ENCODE measurements at regions not wholly inside any gene's neighbourhood (a gene's known extent, or its start where the extent isn't known, plus 50 kb on each side); places are given as distances from the start of the nearest gene placed in this dataset.

GRCh38 chr13:111519490-111520170, 199.2 kb downstream of the TEX29 start:
- Histone ChIP-seq H3K9me3 (no peaks in the 10 kb centered on the region), H3K27ac (no peak overlapping the region), H3K4me1 (no peaks in the 10 kb centered on the region), H3K36me3 (no peaks in the 10 kb centered on the region), H3K4me3 (replicated peaks in 1 of 3) (no peak overlapping the region), H3K27me3 (no peaks in the 10 kb centered on the region)
- DNase-seq, result no peak
- TF ChIP-seq CTCF (IDR thresholded peaks at IDR 0.05), result no peak
- no peak for TF ChIP-seq POLR2A (IDR thresholded peaks at IDR 0.05)
- 78 to 87% methylated on average over 17 to 22 of the region's 25 CpGs for WGBS, 2 donors
- intact Hi-C loops (cut with DNase I), result no loop called here

GRCh38 chr13:111521030-111521429, 200.6 kb downstream of the TEX29 start:
- TF ChIP-seq CTCF (IDR thresholded peaks at IDR 0.05), result no peak
- no peak for TF ChIP-seq POLR2A (IDR thresholded peaks at IDR 0.05)
- H3K36me3 ChIP-seq, result no peaks in the 10 kb centered on the region
- WGBS, 2 donors, result 79 to 89% methylated on average over 9 to 10 of the region's 10 CpGs
- H3K9me3 ChIP-seq, result no peaks in the 10 kb centered on the region
- no peaks in the 10 kb centered on the region for H3K4me1 ChIP-seq
- DNase-seq, result no peak
- intact Hi-C loops (cut with DNase I), result no loop called here
- no peak overlapping the region for H3K4me3 ChIP-seq (replicated peaks in 1 of 3)
- H3K27me3 ChIP-seq, result no peaks in the 10 kb centered on the region
- H3K27ac ChIP-seq, result no peak overlapping the region

GRCh38 chr13:111521691-111522229, 201.3 kb downstream of the TEX29 start:
- WGBS, 2 donors, result 72 to 84% methylated on average over 12 of the region's 12 CpGs
- DNase-seq, result no peak
- no peaks in the 10 kb centered on the region for H3K36me3 ChIP-seq
- H3K4me1 ChIP-seq, result no peaks in the 10 kb centered on the region
- no peak overlapping the region for H3K4me3 ChIP-seq (replicated peaks in 1 of 3)
- TF ChIP-seq CTCF (IDR thresholded peaks at IDR 0.05) (no peak), POLR2A (IDR thresholded peaks at IDR 0.05) (no peak)
- H3K27me3 ChIP-seq, result no peaks in the 10 kb centered on the region
- no peaks in the 10 kb centered on the region for H3K9me3 ChIP-seq
- no peak overlapping the region for H3K27ac ChIP-seq
- intact Hi-C loops (cut with DNase I), result no loop called here

GRCh38 chr13:111525320-111526118, 205.1 kb downstream of the TEX29 start:
- Histone ChIP-seq H3K27ac (no peak overlapping the region), H3K36me3 (no peaks in the 10 kb centered on the region), H3K4me3 (replicated peaks in 1 of 3) (no peak overlapping the region), H3K4me1 (no peaks in the 10 kb centered on the region), H3K27me3 (no peaks in the 10 kb centered on the region), H3K9me3 (no peaks in the 10 kb centered on the region)
- TF ChIP-seq POLR2A (IDR thresholded peaks at IDR 0.05) (no peak), CTCF (IDR thresholded peaks at IDR 0.05) (no peak)
- no peak for DNase-seq
- intact Hi-C loops (cut with DNase I), result no loop called here
- 64 to 85% methylated on average over 3 of the region's 3 CpGs for WGBS, 2 donors

GRCh38 chr13:111526922-111527321, 206.5 kb downstream of the TEX29 start:
- H3K27me3 ChIP-seq, result no peaks in the 10 kb centered on the region
- intact Hi-C loops (cut with DNase I), result no loop called here
- 74 to 78% methylated on average over 7 of the region's 7 CpGs for WGBS, 2 donors
- no peaks in the 10 kb centered on the region for H3K4me1 ChIP-seq
- no peaks in the 10 kb centered on the region for H3K9me3 ChIP-seq
- H3K27ac ChIP-seq, result no peak overlapping the region
- H3K4me3 ChIP-seq (replicated peaks in 1 of 3), result no peak overlapping the region
- DNase-seq, result no peak
- TF ChIP-seq CTCF (IDR thresholded peaks at IDR 0.05) (no peak), POLR2A (IDR thresholded peaks at IDR 0.05) (no peak)
- no peaks in the 10 kb centered on the region for H3K36me3 ChIP-seq
